ENCODE measurements at regions not wholly inside any gene's neighbourhood (a gene's known extent, or its start where the extent isn't known, plus 50 kb on each side); places are given as distances from the start of the nearest gene placed in this dataset.

- TF ChIP-seq ZNF639 (CRISPR knock-in tag; conservative IDR thresholded peaks at IDR 0.05 in 1 of 2, IDR thresholded peaks at IDR 0.05 in 1 of 2): no peak
- TF ChIP-seq PYGO2 (tag; IDR thresholded peaks at IDR 0.05): no peak
- no peak for TF ChIP-seq CHD7 (IDR thresholded peaks at IDR 0.05; ENCODE audit: low read depth, low read length)
- no peak for TF ChIP-seq SUPT5H (IDR thresholded peaks at IDR 0.05)
- TF ChIP-seq MAFK (IDR thresholded peaks at IDR 0.05; ENCODE audit: low read length): peak; percentile 68; the same call in 1 of the 2 replicates
- TF ChIP-seq KDM5B (IDR thresholded peaks at IDR 0.05; ENCODE audit: insufficient replicate concordance, low read depth, low read length): no peak
- TF ChIP-seq C11orf30 (IDR thresholded peaks at IDR 0.05; ENCODE audit: low read depth): peak; percentile 66; the same call in 1 of the 2 replicates
- no peak for TF ChIP-seq BHLHE40 (IDR thresholded peaks at IDR 0.05; ENCODE audit: low read length)
- peak in 1 of 2 experiments; percentile 57; a peak in 1 of 4 replicates for TF ChIP-seq MLLT1 (IDR thresholded peaks at IDR 0.05)
- no peak for TF ChIP-seq SIN3B (IDR thresholded peaks at IDR 0.05; ENCODE audit: low read depth)
- no peak for TF ChIP-seq CREB3L1 (IDR thresholded peaks at IDR 0.05; ENCODE audit: borderline replicate concordance, low read depth)
Measured at GRCh38 chr7:124992851-124993562, 63.4 kb upstream of the POT1 start (continued).
